T-cell (primary cell): ENCODE measurements at regions not wholly inside any gene's neighbourhood (a gene's known extent, or its start where the extent isn't known, plus 50 kb on each side); places are given as distances from the start of the nearest gene placed in this dataset.
"Not testable (repeated sequence)": the region's sequence is repeated elsewhere in the genome, so short reads cannot be mapped to it uniquely, and the experiment has no call there.

Experiments used
- ATAC-seq, 4 experiments: fragments of 200-7000 bp in 3 of 4; fragments of 150-1000 bp in 1 of 4; cut with Tn5 transposase; replicated peaks in 1 of 4; 1 replicate in 3 of 4; 2 replicates in 1 of 4; pipeline ENCODE4 v1.10.0; 2021; ENCODE audit warnings: moderate library complexity in 3 of 4, mild to moderate bottlenecking in 2 of 4, moderate number of reproducible peaks in 1 of 4
- CTCF ChIA-PET, 2 donors: fragments of 300-600 bp; sonication (Branson Sonifier 250); formaldehyde crosslinking; loops; one replicate each; lab custom pipeline; 2022; ENCODE audit warnings: antibody characterized with exemption in 2 of 2; lab: Charles Lee
- POLR2A ChIA-PET, 2 donors: fragments of 300-600 bp; sonication (Branson Sonifier 250); formaldehyde crosslinking; loops; one replicate each; lab custom pipeline; 2022; ENCODE audit warnings: antibody characterized with exemption in 2 of 2; lab: Charles Lee
- DNase-seq, 35 experiments: peaks; one replicate each; pipeline versions ENCODE4 v3.0.0 to v3.0.0-alpha.2; 2013 to 2023
- H3K27ac ChIP-seq: one replicate; pipeline ENCODE4 v1.5.1; 2013; ENCODE audit warnings: low read length
- H3K27me3 ChIP-seq, 2 experiments: replicated peaks in 1 of 2; 1 replicate in 1 of 2; 2 replicates in 1 of 2; pipeline versions ENCODE4 v1.6.1 to v1.7.0; 2013; ENCODE audit warnings: low read length in 1 of 2, mixed read lengths in 1 of 2; ENCODE audit not compliant: control insufficient read depth in 2 of 2, insufficient read depth in 2 of 2; ENCODE audit errors: extremely low read depth in 1 of 2
- H3K36me3 ChIP-seq, 2 donors: 1 replicate in 1 of 2; 2 replicates in 1 of 2; pipeline versions ENCODE4 v1.6.1 to v1.7.0; 2013; ENCODE audit warnings: low read length in 1 of 2; ENCODE audit not compliant: control insufficient read depth in 2 of 2, insufficient read depth in 1 of 2; ENCODE audit errors: extremely low read depth in 1 of 2
- H3K4me1 ChIP-seq, 2 experiments: 1 replicate in 1 of 2; 2 replicates in 1 of 2; pipeline versions ENCODE4 v1.6.1 to v1.7.0; 2013; ENCODE audit warnings: low read length in 2 of 2, mixed read lengths in 1 of 2; ENCODE audit not compliant: insufficient read depth in 2 of 2, control insufficient read depth in 1 of 2; ENCODE audit errors: extremely low read depth in 1 of 2
- H3K4me3 ChIP-seq, 2 donors: 1 replicate in 1 of 2; 2 replicates in 1 of 2; pipeline versions ENCODE4 v1.5.1 to v1.7.0; 2013; ENCODE audit warnings: mild to moderate bottlenecking in 2 of 2, low read length in 1 of 2, moderate library complexity in 1 of 2; ENCODE audit not compliant: control insufficient read depth in 1 of 2; ENCODE audit errors: extremely low read depth in 1 of 2
- H3K9me3 ChIP-seq: 2 replicates; pipeline ENCODE4 v1.7.0; 2013
- H3K27ac Mint-ChIP-seq, 2 donors: one replicate each; pipeline ENCODE4 v1.8.0; 2020 to 2021; ENCODE audit warnings: mild to moderate bottlenecking in 2 of 2, mixed read lengths in 2 of 2
- H3K27me3 Mint-ChIP-seq, 2 donors: one replicate each; pipeline ENCODE4 v1.8.0; 2021 to 2022; ENCODE audit warnings: mixed read lengths in 2 of 2
- H3K36me3 Mint-ChIP-seq: one replicate; pipeline ENCODE4 v1.8.0; 2021; ENCODE audit warnings: mixed read lengths
- H3K4me1 Mint-ChIP-seq, 3 donors: one replicate each; pipeline ENCODE4 v1.8.0; 2020 to 2022; ENCODE audit warnings: mixed read lengths in 3 of 3, mild to moderate bottlenecking in 1 of 3
- H3K4me3 Mint-ChIP-seq, 3 donors: one replicate each; pipeline ENCODE4 v1.8.0; 2020 to 2022; ENCODE audit warnings: mild to moderate bottlenecking in 3 of 3, mixed read lengths in 3 of 3, moderate library complexity in 3 of 3
- H3K9me3 Mint-ChIP-seq, 3 donors: one replicate each; pipeline ENCODE4 v1.8.0; 2020 to 2022; ENCODE audit warnings: mixed read lengths in 3 of 3
- WGBS: methylation state at CpG from one replicate; pipeline ENCODE4 v1.1.5; 2013; ENCODE audit warnings: missing lambda C conversion rate; ENCODE audit not compliant: insufficient coverage; 5-methylcytosine and 5-hydroxymethylcytosine counted together

GRCh38 chr4:146049802-146050201 lies 111.2 kb upstream of the ZNF827 start:
- Histone ChIP-seq H3K36me3 (no peaks in the 10 kb centered on the region), H3K9me3 (no peaks in the 10 kb centered on the region), H3K4me3 (no peak overlapping the region), H3K27ac (no peak overlapping the region), H3K27me3 (peaks cover 0 to 8% of the 10 kb centered on the region in 2 experiments), H3K4me1 (no peaks in the 10 kb centered on the region)
- DNase-seq (no peak), ATAC-seq (no peak)
- no CpG with 5 or more reads among the region's 4 CpGs for WGBS
- Mint-ChIP-seq H3K27me3 (peaks cover 18 to 26% of the 10 kb centered on the region in 2 donors), H3K9me3 (peaks cover 2 to 7% (median 4%) of the 10 kb centered on the region in 3 donors), H3K4me3 (no peak overlapping the region), H3K27ac (no peak overlapping the region), H3K4me1 (peaks cover 0 to 1% (median 0%) of the 10 kb centered on the region in 3 donors), H3K36me3 (no peaks in the 10 kb centered on the region)
- ChIA-PET CTCF (no interaction called here), POLR2A (interaction anchor here in 1 of 2 donors (0.7 kb wide), 1 partner anchor 13 kb away, joined by 7 read pairs; no protein-coding TSS in a partner anchor)

- POLR2A ChIA-PET, H3K27ac Mint-ChIP-seq: not testable (repeated sequence)
- H3K27me3 Mint-ChIP-seq, result peaks cover 18 to 26% of the 10 kb centered on the region in 2 donors
Measured at GRCh38 chr4:146047768-146048167, 109.1 kb upstream of the ZNF827 start.

GRCh38 chr4:146041139-146042004 lies 102.7 kb upstream of the ZNF827 start:
- no peaks in the 10 kb centered on the region for H3K36me3 Mint-ChIP-seq
- no peak overlapping the region for H3K4me3 Mint-ChIP-seq
- peaks cover 8 to 9% of the 10 kb centered on the region in 2 donors for H3K27me3 Mint-ChIP-seq
- WGBS, result no CpG with 5 or more reads among the region's 3 CpGs
- H3K9me3 Mint-ChIP-seq, result no peaks in the 10 kb centered on the region
- H3K4me1 Mint-ChIP-seq, result no peaks in the 10 kb centered on the region
- no peak overlapping the region for H3K27ac Mint-ChIP-seq
- ChIA-PET CTCF (no interaction called here), POLR2A (no interaction called here)
- Histone ChIP-seq H3K27ac (no peak overlapping the region), H3K36me3 (no peaks in the 10 kb centered on the region), H3K27me3 (no peaks in the 10 kb centered on the region), H3K9me3 (no peaks in the 10 kb centered on the region), H3K4me1 (no peaks in the 10 kb centered on the region), H3K4me3 (no peak overlapping the region)
- DNase-seq, result no peak
- no peak for ATAC-seq

More at GRCh38 chr4:146047768-146048167, 109.1 kb upstream of the ZNF827 start:
- H3K36me3 ChIP-seq, H3K36me3 Mint-ChIP-seq, ATAC-seq, DNase-seq, H3K27me3 ChIP-seq, H3K4me1 ChIP-seq, H3K9me3 Mint-ChIP-seq, H3K9me3 ChIP-seq, CTCF ChIA-PET, H3K4me3 Mint-ChIP-seq, H3K27ac ChIP-seq, H3K4me3 ChIP-seq, H3K4me1 Mint-ChIP-seq: not testable (repeated sequence)
- WGBS, result 74% methylated on average over 6 of the region's 8 CpGs

GRCh38 chr4:146040623-146041022 lies 102.0 kb upstream of the ZNF827 start:
- POLR2A ChIA-PET, result no interaction called here

GRCh38 chr4:146033149-146033548 lies 94.5 kb upstream of the ZNF827 start:
- peaks cover 4 to 16% of the 10 kb centered on the region in 2 donors for H3K27me3 Mint-ChIP-seq
- ChIA-PET POLR2A (no interaction called here), CTCF (no interaction called here)
- no peak overlapping the region for H3K4me3 Mint-ChIP-seq
- no peaks in the 10 kb centered on the region for H3K36me3 ChIP-seq
- peaks cover 0 to 8% (median 4%) of the 10 kb centered on the region in 3 donors for H3K9me3 Mint-ChIP-seq
- WGBS, result 89% methylated on average over 5 of the region's 5 CpGs
- DNase-seq, result no peak
- no peaks in the 10 kb centered on the region for H3K36me3 Mint-ChIP-seq
- H3K27ac Mint-ChIP-seq, result no peak overlapping the region
- no peak for ATAC-seq
- H3K9me3 ChIP-seq, result no peaks in the 10 kb centered on the region
- H3K27me3 ChIP-seq, result peaks cover 0 to 12% of the 10 kb centered on the region in 2 experiments
- H3K4me1 ChIP-seq, result no peaks in the 10 kb centered on the region
- no peak overlapping the region for H3K4me3 ChIP-seq
- no peak overlapping the region for H3K27ac ChIP-seq
- H3K4me1 Mint-ChIP-seq, result peaks cover 3 to 6% (median 3%) of the 10 kb centered on the region in 3 donors

More at GRCh38 chr4:146040623-146041022, 102.0 kb upstream of the ZNF827 start:
- Mint-ChIP-seq H3K9me3 (peaks cover 0 to 4% (median 0%) of the 10 kb centered on the region in 3 donors), H3K36me3 (no peaks in the 10 kb centered on the region), H3K4me1 (no peaks in the 10 kb centered on the region), H3K4me3 (no peak overlapping the region), H3K27ac (no peak overlapping the region), H3K27me3 (peaks cover 4 to 5% of the 10 kb centered on the region in 2 donors)
- CTCF ChIA-PET, result no interaction called here
- H3K36me3 ChIP-seq, result no peaks in the 10 kb centered on the region
- H3K27me3 ChIP-seq, result no peaks in the 10 kb centered on the region
- ATAC-seq (no peak), DNase-seq (no peak)
- H3K27ac ChIP-seq, result no peak overlapping the region
- no peaks in the 10 kb centered on the region for H3K4me1 ChIP-seq
- WGBS, result 50% methylated on average over 1 of the region's 1 CpG
- H3K9me3 ChIP-seq, result no peaks in the 10 kb centered on the region
- H3K4me3 ChIP-seq, result no peak overlapping the region

GRCh38 chr4:146032234-146032860 lies 93.7 kb upstream of the ZNF827 start:
- Histone ChIP-seq H3K9me3 (no peaks in the 10 kb centered on the region), H3K4me1 (no peaks in the 10 kb centered on the region), H3K27me3 (peaks cover 0 to 12% of the 10 kb centered on the region in 2 experiments), H3K27ac (no peak overlapping the region), H3K36me3 (no peaks in the 10 kb centered on the region), H3K4me3 (no peak overlapping the region)
- DNase-seq (no peak), ATAC-seq (no peak)
- Mint-ChIP-seq H3K36me3 (no peaks in the 10 kb centered on the region), H3K27me3 (peaks cover 4 to 16% of the 10 kb centered on the region in 2 donors), H3K4me1 (peaks cover 3 to 6% (median 3%) of the 10 kb centered on the region in 3 donors), H3K27ac (no peak overlapping the region), H3K4me3 (no peak overlapping the region), H3K9me3 (peaks cover 0 to 8% (median 4%) of the 10 kb centered on the region in 3 donors)
- 63% methylated on average over 6 of the region's 7 CpGs for WGBS
- ChIA-PET CTCF (no interaction called here), POLR2A (no interaction called here)
